SK-N-SH (cell line): ENCODE measurements at regions not wholly inside any gene's neighbourhood (a gene's known extent, or its start where the extent isn't known, plus 50 kb on each side); places are given as distances from the start of the nearest gene placed in this dataset.

Source experiments
- CTCF ChIA-PET: fragments of 300-600, 350-600 bp; formaldehyde crosslinking; extraction: SDS; loops from one replicate; lab custom pipeline; 2021; lab: Yijun Ruan, JAX
- POLR2A ChIA-PET: fragments of 350-600 bp; sonication (Branson Sonifier 250); formaldehyde crosslinking; extraction: SDS; loops from one replicate; lab custom pipeline; 2020; ENCODE audit warnings: antibody characterized with exemption, inconsistent platforms; lab: Yijun Ruan, JAX
- DNase-seq: peaks from one replicate; pipeline ENCODE4 v3.0.0; 2012
- H2AFZ ChIP-seq: fragments of 200-600 bp; sonication (generic); 2 replicates; pipeline ENCODE4 v1.8.1; 2016; ENCODE audit warnings: antibody characterized with exemption, mild to moderate bottlenecking, low read depth
- H3F3A ChIP-seq: fragments of 200-600 bp; sonication (generic); replicated peaks from 2 replicates; pipeline ENCODE3; 2016; ENCODE audit warnings: antibody characterized with exemption, mild to moderate bottlenecking; ENCODE audit not compliant: insufficient read depth
- H3K27ac ChIP-seq, 2 experiments: fragments of 200-500 bp in 1 of 2; fragments of 200-600 bp in 1 of 2; sonication (Bioruptor generic) in 1 of 2; sonication (generic), shearing (Covaris generic) in 1 of 2; 2 replicates each; pipeline versions ENCODE4 v1.5.1 to v1.6.1; 2014 to 2016; ENCODE audit warnings: low read depth in 2 of 2, inconsistent platforms in 1 of 2, low read length in 1 of 2, mild to moderate bottlenecking in 1 of 2, mixed read lengths in 1 of 2
- H3K27me3 ChIP-seq: fragments of 200-600 bp; sonication (generic), shearing (Covaris generic); 2 replicates; pipeline ENCODE4 v1.6.1; 2016; ENCODE audit warnings: mixed run types; ENCODE audit not compliant: insufficient read depth
- H3K36me3 ChIP-seq, 2 experiments: fragments of 200-500 bp in 1 of 2; fragments of 200-600 bp in 1 of 2; sonication (Bioruptor generic) in 1 of 2; sonication (generic) in 1 of 2; replicated peaks in 1 of 2; 2 replicates each; pipeline versions ENCODE3 to v1.5.1; 2014 to 2016; ENCODE audit warnings: low read length in 1 of 2, mild to moderate bottlenecking in 1 of 2; ENCODE audit not compliant: insufficient read depth in 2 of 2, control insufficient read depth in 1 of 2
- H3K4me1 ChIP-seq, 2 experiments: fragments of 200-500 bp in 1 of 2; fragments of 200-600 bp in 1 of 2; sonication (Bioruptor generic) in 1 of 2; sonication (generic), shearing (Covaris generic) in 1 of 2; 2 replicates each; pipeline versions ENCODE4 v1.5.1 to v1.6.1; 2014 to 2016; ENCODE audit warnings: low read depth in 1 of 2, low read length in 1 of 2, mixed run types in 1 of 2; ENCODE audit not compliant: insufficient read depth in 2 of 2, control insufficient read depth in 1 of 2
- H3K4me2 ChIP-seq: fragments of 200-600 bp; sonication (generic), shearing (Covaris generic); 2 replicates; pipeline ENCODE4 v1.6.1; 2017; ENCODE audit warnings: mixed run types
- H3K4me3 ChIP-seq, 2 experiments: fragments of 200-500 bp in 1 of 2; fragments of 200-600 bp in 1 of 2; sonication (Bioruptor generic) in 1 of 2; sonication (generic), shearing (Covaris generic) in 1 of 2; 2 replicates each; pipeline versions ENCODE4 v1.5.1 to v1.8.1; 2014 to 2016; ENCODE audit warnings: low read depth in 2 of 2, inconsistent platforms in 1 of 2, low read length in 1 of 2, mild to moderate bottlenecking in 1 of 2, mixed read lengths in 1 of 2, moderate library complexity in 1 of 2
- H3K79me2 ChIP-seq: fragments of 200-600 bp; sonication (generic); 2 replicates; pipeline ENCODE4 v1.8.1; 2017; ENCODE audit warnings: mild to moderate bottlenecking; ENCODE audit not compliant: insufficient read depth
- H3K9ac ChIP-seq: fragments of 200-600 bp; sonication (generic); 2 replicates; pipeline ENCODE4 v1.6.1; 2017; ENCODE audit warnings: mixed run types
- H3K9me2 ChIP-seq: fragments of 200-600 bp; sonication (generic); 2 replicates; pipeline ENCODE4 v1.6.1; 2017; ENCODE audit warnings: mixed run types
- H3K9me3 ChIP-seq: fragments of 200-600 bp; sonication (generic); 2 replicates; pipeline ENCODE4 v1.6.1; 2017; ENCODE audit warnings: mixed run types, mild to moderate bottlenecking, moderate library complexity
- H4K20me1 ChIP-seq: fragments of 200-600 bp; sonication (generic); 2 replicates; pipeline ENCODE4 v1.6.1; 2017; ENCODE audit warnings: mild to moderate bottlenecking, mixed run types; ENCODE audit not compliant: insufficient read depth
- CHD2 ChIP-seq: fragments of 150-350 bp; IDR thresholded peaks from 2 replicates; pipeline ENCODE4 v1.6.1; 2018; ENCODE audit warnings: low read length; ENCODE audit not compliant: partially characterized antibody
- EP300 ChIP-seq, 2 experiments: IDR thresholded peaks; 2 replicates each; pipeline versions ENCODE4 v1.4.0 to v1.6.1; 2012; ENCODE audit warnings: borderline replicate concordance in 1 of 2, low read depth in 1 of 2, low read length in 1 of 2
- GABPA ChIP-seq: IDR thresholded peaks from 2 replicates; pipeline ENCODE4 v1.4.0; 2012; ENCODE audit warnings: low read depth, mild to moderate bottlenecking
- GATA2 ChIP-seq: sonication (generic); formaldehyde crosslinking; IDR thresholded peaks from 2 replicates; pipeline ENCODE4 v1.5.0; 2020; ENCODE audit warnings: mild to moderate bottlenecking, missing genetic modification reagents
- MEF2A ChIP-seq: IDR thresholded peaks from 2 replicates; pipeline ENCODE4 v1.4.0; 2012; ENCODE audit warnings: low read depth, borderline replicate concordance
- POLR2AphosphoS5 ChIP-seq: IDR thresholded peaks from 2 replicates; pipeline ENCODE4 v1.6.1; 2012; ENCODE audit warnings: low read depth, low read length
- RAD21 ChIP-seq: IDR thresholded peaks from 2 replicates; pipeline ENCODE4 v1.6.1; 2012; ENCODE audit warnings: mild to moderate bottlenecking, low read length
- RFX5 ChIP-seq: IDR thresholded peaks from 2 replicates; pipeline ENCODE4 v1.6.1; 2012; ENCODE audit warnings: mild to moderate bottlenecking, improper control_type of control experiment, low read length
- RXRA ChIP-seq: IDR thresholded peaks from 2 replicates; pipeline ENCODE4 v1.4.0; 2012; ENCODE audit warnings: low read depth, mild to moderate bottlenecking, borderline replicate concordance
- SIN3A ChIP-seq: IDR thresholded peaks from 2 replicates; pipeline ENCODE4 v1.6.1; 2012; ENCODE audit warnings: low read depth, mild to moderate bottlenecking, low read length, moderate library complexity, borderline replicate concordance
- TAF1 ChIP-seq: IDR thresholded peaks from 2 replicates; pipeline ENCODE4 v1.6.1; 2012; ENCODE audit warnings: low read depth, mild to moderate bottlenecking, low read length, moderate library complexity, borderline replicate concordance
- TEAD4 ChIP-seq: IDR thresholded peaks from 2 replicates; pipeline ENCODE4 v1.4.0; 2012; ENCODE audit warnings: mild to moderate bottlenecking, borderline replicate concordance; ENCODE audit not compliant: insufficient read depth
- WGBS: methylation state at CpG from one replicate; pipeline ENCODE4 v1.1.6; 2017; ENCODE audit warnings: low lambda C conversion rate; 5-methylcytosine and 5-hydroxymethylcytosine counted together
- TF ChIP-seq, protein P1 (sequence below): fragments of 200-600 bp; sonication (generic); IDR thresholded peaks from 2 replicates; pipeline ENCODE4 v1.6.1; 2017; ENCODE audit warnings: antibody characterized with exemption, mild to moderate bottlenecking, moderate library complexity

DNA sequence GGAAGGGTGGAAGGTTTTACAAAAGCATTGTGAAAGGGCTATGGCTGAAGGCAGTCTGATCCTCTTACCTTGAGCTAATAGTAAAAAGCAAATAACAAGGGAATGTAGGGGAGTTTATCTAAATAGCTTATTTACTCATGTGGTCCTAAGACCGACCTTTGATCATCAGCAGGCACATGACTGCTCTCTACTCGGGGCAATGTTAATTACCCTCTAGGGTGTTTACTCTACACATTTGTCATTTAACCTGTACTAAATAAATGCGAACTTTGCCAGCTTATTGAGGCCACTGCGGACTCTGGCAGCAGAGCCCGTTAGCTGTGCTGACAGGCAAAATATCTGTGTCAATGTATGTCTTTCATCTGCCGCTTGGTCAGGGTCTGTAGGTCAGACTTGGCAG lies 768.3 kb upstream of the ATXN7L3B start (continued):
- TF ChIP-seq, protein P1, sequence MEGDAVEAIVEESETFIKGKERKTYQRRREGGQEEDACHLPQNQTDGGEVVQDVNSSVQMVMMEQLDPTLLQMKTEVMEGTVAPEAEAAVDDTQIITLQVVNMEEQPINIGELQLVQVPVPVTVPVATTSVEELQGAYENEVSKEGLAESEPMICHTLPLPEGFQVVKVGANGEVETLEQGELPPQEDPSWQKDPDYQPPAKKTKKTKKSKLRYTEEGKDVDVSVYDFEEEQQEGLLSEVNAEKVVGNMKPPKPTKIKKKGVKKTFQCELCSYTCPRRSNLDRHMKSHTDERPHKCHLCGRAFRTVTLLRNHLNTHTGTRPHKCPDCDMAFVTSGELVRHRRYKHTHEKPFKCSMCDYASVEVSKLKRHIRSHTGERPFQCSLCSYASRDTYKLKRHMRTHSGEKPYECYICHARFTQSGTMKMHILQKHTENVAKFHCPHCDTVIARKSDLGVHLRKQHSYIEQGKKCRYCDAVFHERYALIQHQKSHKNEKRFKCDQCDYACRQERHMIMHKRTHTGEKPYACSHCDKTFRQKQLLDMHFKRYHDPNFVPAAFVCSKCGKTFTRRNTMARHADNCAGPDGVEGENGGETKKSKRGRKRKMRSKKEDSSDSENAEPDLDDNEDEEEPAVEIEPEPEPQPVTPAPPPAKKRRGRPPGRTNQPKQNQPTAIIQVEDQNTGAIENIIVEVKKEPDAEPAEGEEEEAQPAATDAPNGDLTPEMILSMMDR: no peak
- TF ChIP-seq TEAD4: no peak
- TF ChIP-seq CHD2: no peak
- TF ChIP-seq RFX5: no peak
- no peak for TF ChIP-seq TAF1
- TF ChIP-seq RXRA: no peak
- no peak for TF ChIP-seq GATA2 (CRISPR knock-in tag)
- no peak for TF ChIP-seq SIN3A

DNA sequence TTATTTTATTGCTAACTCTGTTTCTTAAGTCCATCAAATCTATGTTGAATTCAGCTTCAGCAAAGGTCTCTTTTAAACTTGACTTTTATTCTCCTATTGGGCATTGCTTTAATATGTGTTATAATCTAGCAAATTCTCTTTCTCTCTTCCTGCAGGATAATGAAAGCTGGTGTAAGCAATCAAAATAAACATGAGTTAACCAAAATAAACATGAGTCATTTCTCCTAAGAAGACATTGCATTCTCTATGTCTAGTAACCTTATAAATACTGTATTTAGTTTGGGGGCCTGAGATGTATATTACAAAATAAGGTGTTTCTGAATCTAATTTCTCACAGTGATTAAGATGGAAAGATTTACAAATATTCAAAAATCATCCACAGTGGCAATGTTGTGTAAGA lies 739.1 kb upstream of the ATXN7L3B start:
- CTCF ChIA-PET: no interaction called here
- TF ChIP-seq RAD21 (no peak), EP300 (IDR thresholded peaks at IDR 0.05; ENCODE audit: borderline replicate concordance in 1 of 2, low read depth in 1 of 2, low read length in 1 of 2) (no peak), POLR2AphosphoS5 (no peak), MEF2A (no peak), GABPA (no peak)
- POLR2A ChIA-PET: no interaction called here
- Histone ChIP-seq H3K79me2 (no peaks in the 10 kb centered on the region), H2AFZ (no peak overlapping the region), H3K4me1 (no peaks in the 10 kb centered on the region), H3K4me3 (no peak overlapping the region), H3K9me3 (no peaks in the 10 kb centered on the region), H3K9ac (no peak overlapping the region), H3K9me2 (no peaks in the 10 kb centered on the region), H3K27me3 (no peaks in the 10 kb centered on the region), H3K27ac (no peak overlapping the region), H3K4me2 (no peak overlapping the region), H3K36me3 (no peaks in the 10 kb centered on the region), H3F3A (no peaks in the 10 kb centered on the region), H4K20me1 (no peaks in the 10 kb centered on the region)
- no peak for DNase-seq

DNA sequence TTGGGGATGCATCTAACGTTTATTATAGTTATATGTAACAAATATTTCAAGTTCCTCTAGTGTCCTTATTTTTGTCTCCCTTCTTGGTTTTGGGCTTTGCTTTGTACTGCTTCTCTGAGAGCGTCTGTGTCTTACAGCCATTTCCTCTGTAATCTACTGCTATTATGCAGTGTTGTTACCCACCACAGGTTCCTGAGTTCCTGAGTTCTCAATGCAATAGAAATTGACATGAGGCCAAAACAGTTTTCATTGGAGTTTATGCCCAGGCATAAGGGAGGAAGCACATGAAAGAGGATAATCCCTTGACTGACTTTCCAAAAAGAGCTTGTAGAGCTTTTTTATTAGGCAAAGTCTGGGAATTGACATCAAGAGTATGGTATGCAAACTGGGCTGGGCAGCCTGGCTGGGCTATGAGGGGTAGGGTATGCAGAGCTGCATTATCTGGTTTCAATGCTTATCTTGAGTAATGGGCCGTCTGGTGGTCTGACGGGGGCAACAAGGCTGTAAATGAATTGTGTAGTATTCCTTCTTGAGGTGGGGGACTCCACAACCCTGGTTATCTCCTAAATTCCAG lies 722.5 kb upstream of the ATXN7L3B start:
- no peaks in the 10 kb centered on the region for H3K9me3 ChIP-seq
- no peak overlapping the region for H3K4me3 ChIP-seq
- POLR2A ChIA-PET: no interaction called here

More for the DNA sequence above, 722.5 kb upstream of the ATXN7L3B start:
- H3F3A ChIP-seq: no peaks in the 10 kb centered on the region
- H4K20me1 ChIP-seq: no peaks in the 10 kb centered on the region
- 0% methylated on average over 4 of the region's 4 CpGs for WGBS
- H2AFZ ChIP-seq: no peak overlapping the region
- no peaks in the 10 kb centered on the region for H3K27me3 ChIP-seq
- H3K36me3 ChIP-seq: no peaks in the 10 kb centered on the region
- no peaks in the 10 kb centered on the region for H3K4me1 ChIP-seq
- no peak overlapping the region for H3K9ac ChIP-seq
- CTCF ChIA-PET: no interaction called here
- no peak overlapping the region for H3K4me2 ChIP-seq
- no peak for TF ChIP-seq MEF2A
- TF ChIP-seq, all 33 proteins: peak for 0
- no peak for DNase-seq
- Histone ChIP-seq H3K79me2 (no peaks in the 10 kb centered on the region), H3K27ac (no peak overlapping the region), H3K9me2 (no peaks in the 10 kb centered on the region)
